Stimulated activated CD4-positive, alpha-beta T cell treated with anti-CD3 and anti-CD28 coated beads, Interleukin-12 subunit alpha, Interleukin-12 subunit beta, amount 100 ng/mL, for 24 hours (primary cell): ENCODE measurements at regions not wholly inside any gene's neighbourhood (a gene's known extent, or its start where the extent isn't known, plus 50 kb on each side); places are given as distances from the start of the nearest gene placed in this dataset.

Source experiments
- DNase-seq, 2 experiments: peaks; one replicate each; pipeline ENCODE4 v3.0.0-alpha.2; 2020; ENCODE audit warnings: low read depth in 2 of 2

- no peak for DNase-seq
Measured at GRCh38 chr20:40806929-40807820, 118.1 kb upstream of the MAFB start.

GRCh38 chr20:40807821-40808170 lies 118.8 kb upstream of the MAFB start:
- no peak for DNase-seq

- DNase-seq = no peak
Measured at GRCh38 chr20:40808936-40809335, 119.9 kb upstream of the MAFB start.

GRCh38 chr20:40809361-40809760 lies 120.3 kb upstream of the MAFB start:
- DNase-seq = no peak

- DNase-seq = no peak
Measured at GRCh38 chr20:40810332-40811000, 121.4 kb upstream of the MAFB start.

GRCh38 chr20:40811004-40811403 lies 122.0 kb upstream of the MAFB start:
- no peak for DNase-seq

GRCh38 chr20:40811660-40812414 lies 122.8 kb upstream of the MAFB start:
- no peak for DNase-seq

GRCh38 chr20:40812415-40812925 lies 123.4 kb upstream of the MAFB start:
- DNase-seq = no peak

GRCh38 chr20:40813029-40813431 lies 124.0 kb upstream of the MAFB start:
- no peak for DNase-seq

- DNase-seq = no peak
Measured at GRCh38 chr20:40813708-40814630, 124.9 kb upstream of the MAFB start.

GRCh38 chr20:40814631-40814960 lies 125.6 kb upstream of the MAFB start:
- DNase-seq = no peak

- DNase-seq = no peak
Measured at GRCh38 chr20:40815156-40816038, 126.4 kb upstream of the MAFB start.

- no peak for DNase-seq
Measured at GRCh38 chr20:40816039-40816352, 127.0 kb upstream of the MAFB start.

- DNase-seq = no peak
Measured at GRCh38 chr20:40821429-40821828, 132.4 kb upstream of the MAFB start.

- DNase-seq = no peak
Measured at GRCh38 chr20:40826699-40827098, 137.7 kb upstream of the MAFB start.

- DNase-seq = no peak
Measured at GRCh38 chr20:40835321-40835720, 146.3 kb upstream of the MAFB start.

GRCh38 chr20:40838509-40838908 lies 149.5 kb upstream of the MAFB start:
- DNase-seq = no peak

GRCh38 chr20:40843251-40843650 lies 154.2 kb upstream of the MAFB start:
- DNase-seq = no peak

- DNase-seq = no peak
Measured at GRCh38 chr20:40844332-40844731, 155.3 kb upstream of the MAFB start.

- DNase-seq = no peak
Measured at GRCh38 chr20:40848096-40848495, 159.1 kb upstream of the MAFB start.

- no peak for DNase-seq
Measured at GRCh38 chr20:40848526-40848925, 159.5 kb upstream of the MAFB start.
